CD14-positive monocyte (primary cell): ENCODE measurements at regions not wholly inside any gene's neighbourhood (a gene's known extent, or its start where the extent isn't known, plus 50 kb on each side); places are given as distances from the start of the nearest gene placed in this dataset.

ENCODE experiments used
- DNase-seq, 3 donors: peaks; one replicate each; pipeline ENCODE4 v3.0.0-alpha.2; 2011 to 2022
- H2AFZ ChIP-seq: 2 replicates; pipeline ENCODE4 v1.6.0; 2012; ENCODE audit warnings: mild to moderate bottlenecking, low read depth, low read length, inconsistent platforms; ENCODE audit not compliant: insufficient read depth, poor library complexity, severe bottlenecking
- H3K27ac ChIP-seq, 2 donors: 1 replicate in 1 of 2; 2 replicates in 1 of 2; pipeline ENCODE4 v1.5.1; 2012 to 2013; ENCODE audit warnings: low read length in 2 of 2, control low read depth in 1 of 2, inconsistent platforms in 1 of 2, low read depth in 1 of 2, mild to moderate bottlenecking in 1 of 2
- H3K27me3 ChIP-seq, 2 donors: one replicate each; pipeline versions ENCODE4 v1.6.0 to v1.6.1; 2011 to 2013; ENCODE audit warnings: low read length in 2 of 2; ENCODE audit not compliant: control insufficient read depth in 2 of 2, insufficient read depth in 2 of 2
- H3K36me3 ChIP-seq, 2 donors: replicated peaks in 1 of 2; 1 replicate in 1 of 2; 2 replicates in 1 of 2; pipeline versions ENCODE4 v1.5.1 to v1.6.1; 2012 to 2013; ENCODE audit warnings: low read length in 2 of 2, control low read depth in 1 of 2, inconsistent platforms in 1 of 2, mild to moderate bottlenecking in 1 of 2; ENCODE audit not compliant: insufficient read depth in 2 of 2, control insufficient read depth in 1 of 2
- H3K4me1 ChIP-seq, 2 donors: 1 replicate in 1 of 2; 2 replicates in 1 of 2; pipeline versions ENCODE4 v1.5.1 to v1.6.1; 2012 to 2013; ENCODE audit warnings: low read length in 2 of 2, control low read depth in 1 of 2, inconsistent platforms in 1 of 2, mild to moderate bottlenecking in 1 of 2, moderate library complexity in 1 of 2; ENCODE audit not compliant: insufficient read depth in 2 of 2, control insufficient read depth in 1 of 2
- H3K4me2 ChIP-seq: replicated peaks from 2 replicates; pipeline ENCODE3; 2012; ENCODE audit warnings: low read length, moderate library complexity, mild to moderate bottlenecking; ENCODE audit not compliant: poor library complexity, severe bottlenecking; ENCODE audit errors: extremely low read depth
- H3K4me3 ChIP-seq, 3 experiments: fragments of 200-600 bp in 1 of 3; sonication (generic) in 1 of 3; replicated peaks in 1 of 3; 1 replicate in 2 of 3; 2 replicates in 1 of 3; pipeline ENCODE4 v1.5.1; 2011 to 2013; ENCODE audit warnings: low read length in 3 of 3, mild to moderate bottlenecking in 3 of 3, control low read depth in 2 of 3, low read depth in 2 of 3, inconsistent platforms in 1 of 3, moderate library complexity in 1 of 3
- H3K79me2 ChIP-seq: 2 replicates; pipeline ENCODE4 v1.6.0; 2012; ENCODE audit warnings: mild to moderate bottlenecking, control low read depth, inconsistent platforms, low read length, moderate library complexity; ENCODE audit not compliant: insufficient read depth
- H3K9ac ChIP-seq: 2 replicates; pipeline ENCODE4 v1.6.0; 2017; ENCODE audit warnings: low read length, mild to moderate bottlenecking; ENCODE audit not compliant: insufficient read depth, poor library complexity, severe bottlenecking
- H3K9me3 ChIP-seq, 2 donors: replicated peaks in 1 of 2; 1 replicate in 1 of 2; 2 replicates in 1 of 2; pipeline versions ENCODE4 v1.5.1 to v1.6.1; 2012 to 2013; ENCODE audit warnings: low read length in 2 of 2, control low read depth in 1 of 2; ENCODE audit not compliant: control insufficient read depth in 1 of 2, insufficient read depth in 1 of 2
- H4K20me1 ChIP-seq: 2 replicates; pipeline ENCODE4 v1.6.0; 2012; ENCODE audit warnings: mild to moderate bottlenecking, low read length, control low read depth, moderate library complexity; ENCODE audit not compliant: insufficient read depth
- H3K27ac Mint-ChIP-seq, 7 donors: one replicate each; pipeline ENCODE4 v1.8.0; 2020; ENCODE audit warnings: mild to moderate bottlenecking in 7 of 7, mixed read lengths in 7 of 7, moderate library complexity in 6 of 7, inconsistent platforms in 2 of 7
- H3K27me3 Mint-ChIP-seq, 3 donors: one replicate each; pipeline ENCODE4 v1.8.0; 2021 to 2022; ENCODE audit warnings: low read depth in 3 of 3, mild to moderate bottlenecking in 3 of 3, mixed read lengths in 3 of 3, moderate library complexity in 3 of 3, inconsistent platforms in 1 of 3
- H3K36me3 Mint-ChIP-seq, 2 donors: one replicate each; pipeline ENCODE4 v1.8.0; 2020; ENCODE audit warnings: mixed read lengths in 2 of 2, inconsistent platforms in 1 of 2, mild to moderate bottlenecking in 1 of 2
- H3K4me1 Mint-ChIP-seq: one replicate; pipeline ENCODE4 v1.8.0; 2020; ENCODE audit warnings: mild to moderate bottlenecking, mixed read lengths
- H3K4me3 Mint-ChIP-seq, 2 donors: one replicate each; pipeline ENCODE4 v1.8.0; 2020; ENCODE audit warnings: mild to moderate bottlenecking in 2 of 2, mixed read lengths in 2 of 2, moderate library complexity in 1 of 2
- H3K9me3 Mint-ChIP-seq, 7 donors: one replicate each; pipeline ENCODE4 v1.8.0; 2020 to 2022; ENCODE audit warnings: mixed read lengths in 7 of 7, mild to moderate bottlenecking in 6 of 7, moderate library complexity in 6 of 7, inconsistent platforms in 2 of 7
- CTCF ChIP-seq: fragments of 200-600 bp; IDR thresholded peaks from one replicate; pipeline ENCODE4 v1.8.0; 2022; ENCODE audit warnings: antibody characterized with exemption, mild to moderate bottlenecking
- WGBS: methylation state at CpG from one replicate; pipeline ENCODE4 v1.1.5; 2013; ENCODE audit warnings: missing lambda C conversion rate; ENCODE audit not compliant: insufficient coverage; 5-methylcytosine and 5-hydroxymethylcytosine counted together
- intact Hi-C, 2 donors: fragments of 100-400 bp; cut with micrococcal nuclease; formaldehyde crosslinking; loops; one replicate each; pipeline versions ENCODE4 v1.15.0 to v1.15.1; 2023

- peak overlapping the region; percentile 92 for H3K4me2 ChIP-seq
- TF ChIP-seq CTCF, result no peak
- H3K27me3 ChIP-seq, result no peaks in the 10 kb centered on the region
- no peaks in the 10 kb centered on the region for H3K79me2 ChIP-seq
- peak overlapping the region; percentile 94 for H2AFZ ChIP-seq
- WGBS, result under 1% methylated on average over 84 of the region's 84 CpGs
- no peaks in the 10 kb centered on the region for H3K36me3 ChIP-seq
- H3K4me3 ChIP-seq, result peak overlapping the region; percentile 59 to 81 (median 62)
- Mint-ChIP-seq H3K27ac (peak overlapping the region in 6 of 7 donors; percentile 70 to 88 (median 79)), H3K27me3 (peaks cover 0 to 3% (median 2%) of the 10 kb centered on the region in 3 donors), H3K9me3 (peaks cover 0 to 1% (median 0%) of the 10 kb centered on the region in 7 donors), H3K36me3 (peaks cover 0 to 2% of the 10 kb centered on the region in 2 donors), H3K4me3 (peak overlapping the region; percentile 88 to 94), H3K4me1 (peaks cover 56% of the 10 kb centered on the region)
- peak in 1 of 3 donors; percentile 9 for DNase-seq
- peak overlapping the region; percentile 77 for H3K9ac ChIP-seq
- H3K4me1 ChIP-seq, result peaks cover 48 to 57% of the 10 kb centered on the region in 2 donors
- H3K27ac ChIP-seq, result peak overlapping the region in 1 of 2 donors; percentile 53
- intact Hi-C loops, result loop anchor here (5.0 kb wide), 2 partner anchors 192 to 382 kb away; no protein-coding TSS in a partner anchor
- H3K9me3 ChIP-seq, result no peaks in the 10 kb centered on the region
- H4K20me1 ChIP-seq, result no peaks in the 10 kb centered on the region
Measured at GRCh38 chr13:33349986-33350826, 64.7 kb upstream of the STARD13 start.

GRCh38 chr13:33351319-33351718 lies 65.8 kb upstream of the STARD13 start:
- peak in 1 of 3 donors; percentile 21 for DNase-seq
- H3K4me1 ChIP-seq, result peaks cover 59 to 68% of the 10 kb centered on the region in 2 donors
- peak; percentile 42 for TF ChIP-seq CTCF
- no peak overlapping the region for H3K4me3 ChIP-seq
- H3K27ac ChIP-seq, result no peak overlapping the region
- peak overlapping the region in 1 of 2 donors; percentile 88 for H3K4me3 Mint-ChIP-seq
- peaks cover 0 to 2% (median 0%) of the 10 kb centered on the region in 7 donors for H3K9me3 Mint-ChIP-seq
- H3K36me3 Mint-ChIP-seq, result peaks cover 0 to 2% of the 10 kb centered on the region in 2 donors
- H3K27me3 Mint-ChIP-seq, result peaks cover 0 to 3% (median 3%) of the 10 kb centered on the region in 3 donors
- H3K27me3 ChIP-seq, result no peaks in the 10 kb centered on the region
- no peaks in the 10 kb centered on the region for H3K36me3 ChIP-seq
- H3K9ac ChIP-seq, result no peak overlapping the region
- H3K4me2 ChIP-seq, result peak overlapping the region; percentile 92
- no peaks in the 10 kb centered on the region for H4K20me1 ChIP-seq
- no peaks in the 10 kb centered on the region for H3K9me3 ChIP-seq
- no peak overlapping the region for H2AFZ ChIP-seq
- WGBS, result no CpG with 5 or more reads among the region's 2 CpGs
- intact Hi-C loops, result loop anchor here (5.0 kb wide), 1 partner anchor 191 kb away; no protein-coding TSS in a partner anchor
- H3K4me1 Mint-ChIP-seq, result peaks cover 67% of the 10 kb centered on the region
- no peaks in the 10 kb centered on the region for H3K79me2 ChIP-seq
- H3K27ac Mint-ChIP-seq, result peak overlapping the region in 3 of 7 donors; percentile 16 to 94 (median 25)
